HepG2 (cell line): ENCODE measurements at regions not wholly inside any gene's neighbourhood (a gene's known extent, or its start where the extent isn't known, plus 50 kb on each side); places are given as distances from the start of the nearest gene placed in this dataset.

ENCODE experiments used
- ATAC-seq: fragments of 200-7000 bp; cut with Tn5 transposase; 3 replicates; pipeline ENCODE4 v1.9.1; 2020; ENCODE audit warnings: mild to moderate bottlenecking, moderate library complexity
- BruUV-seq: library from RNA; stranded (reverse); fragments of 400-500 nt; replicated peaks from 2 replicates; lab custom pipeline; 2021; lab: Mats Ljungman, UMichigan
- CTCF ChIA-PET: fragments of 300-600 bp; formaldehyde crosslinking; extraction: SDS; loops from one replicate; lab custom pipeline; 2021; ENCODE audit warnings: low total read pairs, inconsistent platforms, low intra/inter-chr PET ratio; lab: Yijun Ruan, JAX
- POLR2A ChIA-PET: fragments of 350-600 bp; sonication (Branson Sonifier 250); formaldehyde crosslinking; loops from one replicate; lab custom pipeline; 2020; ENCODE audit warnings: antibody characterized with exemption, inconsistent platforms; lab: Yijun Ruan, JAX
- DNase-seq: peaks from one replicate; pipeline ENCODE4 v3.0.0-alpha.2; 2015; ENCODE audit warnings: low spot score
- FAIRE-seq: peaks from 3 replicates; lab custom pipeline; 2011; peaks lifted over from hg19 to GRCh38; lab: Jason Lieb, UNC
- H2AFZ ChIP-seq: one replicate; pipeline ENCODE4 v1.6.1; 2011; ENCODE audit warnings: low read length, inconsistent platforms
- H3K27ac ChIP-seq: fragments of 300-600 bp; 3 replicates; pipeline ENCODE4 v1.8.0; 2011; ENCODE audit warnings: mixed run types, mild to moderate bottlenecking, mixed read lengths, low read length, inconsistent platforms; ENCODE audit not compliant: insufficient read depth; ENCODE audit errors: extremely low read length
- H3K27me3 ChIP-seq, 2 experiments: fragments of 200-600 bp in 1 of 2; 2 replicates in 1 of 2; 3 replicates in 1 of 2; pipeline versions ENCODE4 v1.6.0 to v1.8.0; 2011; ENCODE audit warnings: low read length in 2 of 2, mild to moderate bottlenecking in 2 of 2, moderate library complexity in 2 of 2, inconsistent platforms in 1 of 2; ENCODE audit not compliant: insufficient read depth in 2 of 2, control insufficient read depth in 1 of 2
- H3K36me3 ChIP-seq, 2 experiments: fragments of 200-600 bp in 1 of 2; replicated peaks in 1 of 2; 2 replicates in 1 of 2; 3 replicates in 1 of 2; pipeline versions ENCODE4 v1.5.1 to v1.8.0; 2011; ENCODE audit warnings: low read length in 2 of 2, inconsistent platforms in 1 of 2; ENCODE audit not compliant: insufficient read depth in 2 of 2, control insufficient read depth in 1 of 2
- H3K4me1 ChIP-seq: 2 replicates; pipeline ENCODE4 v1.5.1; 2012; ENCODE audit warnings: low read length, inconsistent platforms; ENCODE audit not compliant: insufficient read depth
- H3K4me2 ChIP-seq: 2 replicates; pipeline ENCODE4 v1.6.0; 2011; ENCODE audit warnings: low read depth, low read length, inconsistent platforms
- H3K4me3 ChIP-seq, 3 experiments: fragments of 200-600 bp in 1 of 3; sonication (generic), shearing (Covaris generic) in 1 of 3; replicated peaks in 1 of 3; 2 replicates each; pipeline ENCODE4 v1.5.1; 2011 to 2016; ENCODE audit warnings: low read length in 3 of 3, inconsistent platforms in 2 of 3, low read depth in 2 of 3, mild to moderate bottlenecking in 2 of 3, control low read depth in 1 of 3, mixed read lengths in 1 of 3; ENCODE audit not compliant: insufficient read depth in 1 of 3
- H3K79me2 ChIP-seq: one replicate; pipeline ENCODE4 v1.6.1; 2011; ENCODE audit warnings: low read length, inconsistent platforms; ENCODE audit not compliant: insufficient read depth
- H3K9ac ChIP-seq: 2 replicates; pipeline ENCODE4 v1.6.0; 2011; ENCODE audit warnings: mild to moderate bottlenecking, low read depth, low read length, inconsistent platforms; ENCODE audit not compliant: insufficient read depth
- H3K9me3 ChIP-seq: 2 replicates; pipeline ENCODE4 v1.5.1; 2012; ENCODE audit warnings: mild to moderate bottlenecking, low read length
- H4K20me1 ChIP-seq: 2 replicates; pipeline ENCODE4 v1.6.0; 2011; ENCODE audit warnings: inconsistent platforms, mild to moderate bottlenecking, low read length, moderate library complexity; ENCODE audit not compliant: insufficient read depth
- EEA1 ChIP-seq: sonication (generic); formaldehyde crosslinking; IDR thresholded peaks from 2 replicates; pipeline ENCODE4 v1.5.1; 2020; ENCODE audit warnings: mild to moderate bottlenecking, missing genetic modification reagents, borderline replicate concordance
- FOSL1 ChIP-seq: sonication (generic); formaldehyde crosslinking; IDR thresholded peaks from 2 replicates; pipeline ENCODE4 v1.9.0; 2021; ENCODE audit warnings: missing genetic modification reagents, borderline replicate concordance
- HDAC2 ChIP-seq: sonication (generic); formaldehyde crosslinking; IDR thresholded peaks from 2 replicates; pipeline ENCODE4 v1.4.0; 2020; ENCODE audit warnings: missing genetic modification reagents
- PHF21A ChIP-seq: sonication (generic); formaldehyde crosslinking; IDR thresholded peaks from 2 replicates; pipeline ENCODE4 v1.5.0; 2020; ENCODE audit warnings: mild to moderate bottlenecking, missing genetic modification reagents
- RFX1 ChIP-seq: fragments of 450-650 bp; IDR thresholded peaks from 2 replicates; pipeline ENCODE4 v1.6.1; 2017
- SMARCC2 ChIP-seq: fragments of 450-650 bp; IDR thresholded peaks from 2 replicates; pipeline ENCODE4 v1.6.1; 2017; ENCODE audit warnings: antibody characterized with exemption, mild to moderate bottlenecking
- ZNF33B ChIP-seq: sonication (generic); formaldehyde crosslinking; IDR thresholded peaks from 2 replicates; pipeline ENCODE4 v1.5.1; 2020; ENCODE audit warnings: mild to moderate bottlenecking, missing genetic modification reagents
- ZNF441 ChIP-seq: sonication (generic); formaldehyde crosslinking; IDR thresholded peaks from 2 replicates; pipeline ENCODE4 v1.7.0; 2021; ENCODE audit warnings: missing genetic modification reagents, borderline replicate concordance
- WGBS: methylation state at CpG from one replicate; pipeline ENCODE4 v1.1.6; 2017; ENCODE audit warnings: low lambda C conversion rate; 5-methylcytosine and 5-hydroxymethylcytosine counted together
- in situ Hi-C: cut with HindIII; loops from 2 replicates; pipeline ENCODE4 v1.10.0; 2017; ENCODE audit warnings: low pct_unique_long_range_greater_than_20kb; ENCODE audit not compliant: extremely low pct_ligation_motif_present
- intact Hi-C: fragments of 100-400 bp; cut with micrococcal nuclease; formaldehyde crosslinking; loops from one replicate; pipeline ENCODE4 v1.10.0; 2022; ENCODE audit not compliant: unreplicated experiment
- TF ChIP-seq, protein P1 (sequence below): IDR thresholded peaks from 2 replicates; pipeline ENCODE4 v1.6.1; 2012; ENCODE audit warnings: low read length, improper control_type of control experiment

GRCh38 chr6:28712982-28713381 is 187.3 kb downstream of the GPX5 start:
- intact Hi-C loops, result no loop called here
- H3K27me3 ChIP-seq, result no peaks in the 10 kb centered on the region; a peak in 1 of 5 replicates
- WGBS, result 64% methylated on average over 1 of the region's 1 CpG
- FAIRE-seq, result no peak
- TF ChIP-seq, protein P1, sequence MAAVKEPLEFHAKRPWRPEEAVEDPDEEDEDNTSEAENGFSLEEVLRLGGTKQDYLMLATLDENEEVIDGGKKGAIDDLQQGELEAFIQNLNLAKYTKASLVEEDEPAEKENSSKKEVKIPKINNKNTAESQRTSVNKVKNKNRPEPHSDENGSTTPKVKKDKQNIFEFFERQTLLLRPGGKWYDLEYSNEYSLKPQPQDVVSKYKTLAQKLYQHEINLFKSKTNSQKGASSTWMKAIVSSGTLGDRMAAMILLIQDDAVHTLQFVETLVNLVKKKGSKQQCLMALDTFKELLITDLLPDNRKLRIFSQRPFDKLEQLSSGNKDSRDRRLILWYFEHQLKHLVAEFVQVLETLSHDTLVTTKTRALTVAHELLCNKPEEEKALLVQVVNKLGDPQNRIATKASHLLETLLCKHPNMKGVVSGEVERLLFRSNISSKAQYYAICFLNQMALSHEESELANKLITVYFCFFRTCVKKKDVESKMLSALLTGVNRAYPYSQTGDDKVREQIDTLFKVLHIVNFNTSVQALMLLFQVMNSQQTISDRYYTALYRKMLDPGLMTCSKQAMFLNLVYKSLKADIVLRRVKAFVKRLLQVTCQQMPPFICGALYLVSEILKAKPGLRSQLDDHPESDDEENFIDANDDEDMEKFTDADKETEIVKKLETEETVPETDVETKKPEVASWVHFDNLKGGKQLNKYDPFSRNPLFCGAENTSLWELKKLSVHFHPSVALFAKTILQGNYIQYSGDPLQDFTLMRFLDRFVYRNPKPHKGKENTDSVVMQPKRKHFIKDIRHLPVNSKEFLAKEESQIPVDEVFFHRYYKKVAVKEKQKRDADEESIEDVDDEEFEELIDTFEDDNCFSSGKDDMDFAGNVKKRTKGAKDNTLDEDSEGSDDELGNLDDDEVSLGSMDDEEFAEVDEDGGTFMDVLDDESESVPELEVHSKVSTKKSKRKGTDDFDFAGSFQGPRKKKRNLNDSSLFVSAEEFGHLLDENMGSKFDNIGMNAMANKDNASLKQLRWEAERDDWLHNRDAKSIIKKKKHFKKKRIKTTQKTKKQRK, result no peak
- TF ChIP-seq ZNF33B, result no peak
- TF ChIP-seq RFX1, result no peak
- no peak for TF ChIP-seq ZNF441
- no peak for TF ChIP-seq EEA1 (CRISPR knock-in tag)
- no peak for TF ChIP-seq FOSL1 (CRISPR knock-in tag)
- no peak for TF ChIP-seq SMARCC2
- TF ChIP-seq PHF21A (CRISPR knock-in tag), result no peak
- no peak for TF ChIP-seq HDAC2
- H3K36me3 ChIP-seq, result no peaks in the 10 kb centered on the region
- peaks cover 20% of the 10 kb centered on the region for H3K4me1 ChIP-seq
- no peak overlapping the region for H3K4me2 ChIP-seq
- ATAC-seq, result no peak
- in situ Hi-C loops, result no loop called here
- CTCF ChIA-PET, result no interaction called here
- POLR2A ChIA-PET, result no interaction called here
- no peaks in the 10 kb centered on the region for H4K20me1 ChIP-seq
- no peak overlapping the region for H3K4me3 ChIP-seq
- H3K9me3 ChIP-seq, result peaks cover 7% of the 10 kb centered on the region
- DNase-seq, result no peak
- no peak overlapping the region for H3K27ac ChIP-seq
- no TSS peak for BruUV-seq
- no peak overlapping the region for H3K9ac ChIP-seq
- no peaks in the 10 kb centered on the region for H3K79me2 ChIP-seq
- no peak overlapping the region for H2AFZ ChIP-seq
